ENCODE measurements at regions not wholly inside any gene's neighbourhood (a gene's known extent, or its start where the extent isn't known, plus 50 kb on each side); places are given as distances from the start of the nearest gene placed in this dataset.
A peak's percentile ranks its signal among the peaks of the same experiment; 100 is the strongest.

GRCh38 chr10:81071087-81071796, 533.5 kb downstream of the SH2D4B start:
- no peak overlapping the region for H3K4me3 ChIP-seq (ENCODE audit: low read depth, low read length)
- no peak for TF ChIP-seq CTCF (IDR thresholded peaks at IDR 0.05; ENCODE audit: control insufficient read depth, extremely low read depth, insufficient read depth)
- DNase-seq (ENCODE audit: low read depth) = no peak

- no peak overlapping the region for H3K4me3 ChIP-seq (ENCODE audit: low read depth, low read length)
- TF ChIP-seq CTCF (IDR thresholded peaks at IDR 0.05; ENCODE audit: control insufficient read depth, extremely low read depth, insufficient read depth) = no peak
- DNase-seq (ENCODE audit: low read depth) = no peak
These were observed 535.5 kb downstream of the SH2D4B start for GRCh38 chr10:81073155-81073554.

GRCh38 chr10:81081887-81082620, 544.4 kb downstream of the SH2D4B start:
- DNase-seq (ENCODE audit: low read depth) = no peak
- TF ChIP-seq CTCF (IDR thresholded peaks at IDR 0.05; ENCODE audit: control insufficient read depth, extremely low read depth, insufficient read depth) = peak; percentile 49

GRCh38 chr10:81082621-81083376, 545.1 kb downstream of the SH2D4B start:
- no peak for TF ChIP-seq CTCF (IDR thresholded peaks at IDR 0.05; ENCODE audit: control insufficient read depth, extremely low read depth, insufficient read depth)
- no peak for DNase-seq (ENCODE audit: low read depth)
- H3K4me3 ChIP-seq (ENCODE audit: low read depth, low read length) = no peak overlapping the region

More at GRCh38 chr10:81081887-81082620, 544.4 kb downstream of the SH2D4B start:
- H3K4me3 ChIP-seq (ENCODE audit: low read depth, low read length) = no peak overlapping the region

- DNase-seq (ENCODE audit: low read depth) = no peak
- no peak overlapping the region for H3K4me3 ChIP-seq (ENCODE audit: low read depth, low read length)
- TF ChIP-seq CTCF (IDR thresholded peaks at IDR 0.05; ENCODE audit: control insufficient read depth, extremely low read depth, insufficient read depth) = no peak
These were observed 555.4 kb downstream of the SH2D4B start for GRCh38 chr10:81093056-81093455.

GRCh38 chr10:81095238-81095637, 557.5 kb downstream of the SH2D4B start:
- H3K4me3 ChIP-seq (ENCODE audit: low read depth, low read length) = no peak overlapping the region
- TF ChIP-seq CTCF (IDR thresholded peaks at IDR 0.05; ENCODE audit: control insufficient read depth, extremely low read depth, insufficient read depth) = no peak
- DNase-seq (ENCODE audit: low read depth) = no peak

Measured in LNCaP clone FGC (cell line).